ENCODE measurements at regions not wholly inside any gene's neighbourhood (a gene's known extent, or its start where the extent isn't known, plus 50 kb on each side); places are given as distances from the start of the nearest gene placed in this dataset.

- Histone ChIP-seq H3K36me3 (no peaks in the 10 kb centered on the region), H3K27me3 (no peaks in the 10 kb centered on the region), H3K9me3 (replicated peaks) (no peaks in the 10 kb centered on the region), H3K4me1 (peaks cover 26% of the 10 kb centered on the region), H3K27ac (peak overlapping the region; percentile 39), H3K4me3 (no peak overlapping the region)
- peak; percentile 55 to 70 for DNase-seq
Measured at GRCh38 chr6:44053760-44054556, 73.3 kb downstream of the MRPL14 start.

DNA sequence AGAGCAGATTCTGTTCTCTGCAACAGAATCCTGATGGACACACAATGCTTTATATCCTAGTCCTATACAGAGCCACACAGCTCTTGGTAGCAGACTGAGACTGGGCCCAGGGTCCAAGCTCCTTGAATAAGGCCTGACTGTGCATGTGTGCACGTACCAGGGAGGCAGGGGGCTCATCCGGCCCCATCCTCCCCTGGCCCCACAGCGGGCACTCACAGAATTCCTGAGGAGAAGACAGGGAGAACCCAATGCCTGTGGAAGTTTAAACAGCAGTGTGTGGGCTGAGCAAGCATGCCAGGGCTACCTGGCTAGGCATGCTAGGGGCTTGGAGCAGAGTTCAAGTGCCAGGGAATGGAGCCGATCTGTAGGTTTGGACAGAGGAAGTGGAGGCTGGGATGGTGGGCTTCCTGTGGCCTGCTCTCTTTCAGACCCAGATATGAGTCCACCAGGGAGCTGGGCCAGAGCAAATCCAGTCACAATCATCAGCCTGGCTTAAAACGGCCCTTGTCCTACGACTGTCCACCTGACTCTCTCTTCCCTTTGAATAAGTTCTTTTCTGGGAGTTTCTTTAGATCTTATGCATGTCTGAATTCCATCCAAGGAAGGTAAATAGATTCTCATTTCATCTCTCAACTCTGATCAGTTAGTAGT is 74.0 kb downstream of the MRPL14 start:
- Histone ChIP-seq H3K27ac (no peak overlapping the region), H3K9me3 (replicated peaks) (no peaks in the 10 kb centered on the region), H3K4me1 (peaks cover 25% of the 10 kb centered on the region), H3K27me3 (no peaks in the 10 kb centered on the region), H3K36me3 (no peaks in the 10 kb centered on the region), H3K4me3 (no peak overlapping the region)
- DNase-seq, result no peak

DNA sequence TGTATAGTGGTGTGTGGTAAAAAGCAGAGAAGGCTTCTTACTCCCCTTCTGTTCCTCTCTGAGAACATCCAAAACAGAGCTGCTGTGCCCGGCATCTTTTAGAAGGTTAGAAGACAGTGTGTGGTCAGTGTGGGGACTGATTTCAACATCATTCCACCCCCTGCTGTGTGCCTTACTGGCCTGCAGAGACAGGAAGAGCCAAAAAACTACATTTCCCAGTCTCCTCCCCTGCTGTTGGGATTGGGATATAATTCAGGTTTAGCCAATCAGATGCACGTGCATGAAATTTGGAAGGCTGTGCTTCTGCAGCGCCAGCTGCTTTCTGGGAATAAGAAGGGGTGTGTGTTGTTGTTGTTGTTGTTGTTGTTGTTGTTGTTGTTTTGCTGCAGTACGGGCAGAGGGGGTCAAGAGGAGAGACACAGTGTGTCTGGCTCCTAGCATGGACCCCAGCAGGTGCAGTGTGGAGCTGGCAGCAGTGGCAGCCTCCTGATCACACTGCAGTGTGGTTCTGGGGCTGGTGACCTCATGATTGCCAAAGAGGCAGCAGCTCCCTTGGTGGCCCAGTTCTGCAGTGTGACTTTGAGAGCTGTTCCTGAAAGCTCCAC is 74.7 kb downstream of the MRPL14 start:
- peak in 1 of 2 experiments; percentile 40 for DNase-seq
- H3K9me3 ChIP-seq (replicated peaks), result no peaks in the 10 kb centered on the region
- no peaks in the 10 kb centered on the region for H3K27me3 ChIP-seq
- H3K4me3 ChIP-seq, result no peak overlapping the region
- peaks cover 22% of the 10 kb centered on the region for H3K4me1 ChIP-seq
- H3K36me3 ChIP-seq, result no peaks in the 10 kb centered on the region
- H3K27ac ChIP-seq, result no peak overlapping the region

DNA sequence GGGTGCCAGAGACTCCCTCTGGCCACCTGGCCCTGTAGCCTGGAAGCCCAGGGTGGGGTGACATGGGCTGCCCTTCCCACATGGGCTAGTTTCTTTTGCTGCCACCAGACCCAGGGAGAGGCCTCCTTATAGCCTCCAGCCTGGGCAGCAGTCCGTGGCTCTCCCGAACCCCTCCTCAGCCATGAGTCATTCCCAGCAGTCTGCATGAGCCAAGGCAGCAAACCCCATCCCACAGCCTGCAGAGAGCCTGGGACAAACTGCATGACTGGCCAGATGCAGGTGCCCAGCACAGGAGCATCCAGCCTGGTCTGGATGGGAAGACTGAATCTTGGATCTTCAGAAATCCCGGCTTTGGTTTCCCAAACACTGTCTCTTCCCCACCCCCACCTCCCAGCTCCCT is 75.7 kb downstream of the MRPL14 start:
- Histone ChIP-seq H3K4me3 (no peak overlapping the region), H3K27ac (no peak overlapping the region), H3K4me1 (peaks cover 22% of the 10 kb centered on the region), H3K9me3 (replicated peaks) (no peaks in the 10 kb centered on the region), H3K27me3 (no peaks in the 10 kb centered on the region), H3K36me3 (no peaks in the 10 kb centered on the region)
- no peak for DNase-seq

DNA sequence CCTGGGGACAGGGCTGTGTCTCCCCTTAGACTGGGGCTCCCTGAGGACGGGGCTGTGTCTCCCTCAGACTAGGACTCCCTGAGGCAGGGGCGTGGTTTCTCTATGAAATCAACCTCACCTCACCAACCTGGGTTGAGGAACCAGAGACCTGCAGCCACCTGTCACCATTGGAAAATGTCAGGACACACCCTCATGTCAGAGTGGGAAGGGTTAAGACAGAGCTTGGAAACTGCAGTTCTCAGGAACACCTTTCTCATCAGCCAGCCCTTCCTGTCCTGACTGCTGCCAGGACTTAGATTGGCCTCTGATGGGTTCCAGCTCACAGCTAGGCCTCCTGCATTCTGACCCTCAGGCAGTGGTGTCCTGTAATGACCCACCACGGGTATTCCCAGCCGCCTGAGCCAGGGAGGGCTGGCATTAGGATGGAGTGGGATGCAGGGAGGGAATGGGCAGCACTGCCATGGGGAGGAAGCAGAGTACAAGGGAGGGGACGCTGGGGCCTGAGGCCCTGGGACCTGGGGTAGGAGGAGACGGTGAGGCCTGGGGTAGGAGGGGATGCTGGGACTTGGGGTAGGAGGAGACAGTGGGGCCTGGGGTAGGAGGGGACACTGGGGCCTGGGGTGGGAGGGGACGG is 76.3 kb downstream of the MRPL14 start:
- DNase-seq, result no peak
- H3K27me3 ChIP-seq, result no peaks in the 10 kb centered on the region
- H3K4me3 ChIP-seq, result no peak overlapping the region
- H3K36me3 ChIP-seq, result no peaks in the 10 kb centered on the region
- peaks cover 22% of the 10 kb centered on the region for H3K4me1 ChIP-seq
- H3K9me3 ChIP-seq (replicated peaks), result no peaks in the 10 kb centered on the region
- H3K27ac ChIP-seq, result no peak overlapping the region

GRCh38 chr6:44049989-44050871 is 77.0 kb downstream of the MRPL14 start:
- H3K27me3 ChIP-seq, result no peaks in the 10 kb centered on the region
- H3K4me1 ChIP-seq, result peaks cover 21% of the 10 kb centered on the region
- no peak overlapping the region for H3K4me3 ChIP-seq
- H3K27ac ChIP-seq, result no peak overlapping the region
- H3K36me3 ChIP-seq, result no peaks in the 10 kb centered on the region
- DNase-seq, result no peak
- no peaks in the 10 kb centered on the region for H3K9me3 ChIP-seq (replicated peaks)

DNA sequence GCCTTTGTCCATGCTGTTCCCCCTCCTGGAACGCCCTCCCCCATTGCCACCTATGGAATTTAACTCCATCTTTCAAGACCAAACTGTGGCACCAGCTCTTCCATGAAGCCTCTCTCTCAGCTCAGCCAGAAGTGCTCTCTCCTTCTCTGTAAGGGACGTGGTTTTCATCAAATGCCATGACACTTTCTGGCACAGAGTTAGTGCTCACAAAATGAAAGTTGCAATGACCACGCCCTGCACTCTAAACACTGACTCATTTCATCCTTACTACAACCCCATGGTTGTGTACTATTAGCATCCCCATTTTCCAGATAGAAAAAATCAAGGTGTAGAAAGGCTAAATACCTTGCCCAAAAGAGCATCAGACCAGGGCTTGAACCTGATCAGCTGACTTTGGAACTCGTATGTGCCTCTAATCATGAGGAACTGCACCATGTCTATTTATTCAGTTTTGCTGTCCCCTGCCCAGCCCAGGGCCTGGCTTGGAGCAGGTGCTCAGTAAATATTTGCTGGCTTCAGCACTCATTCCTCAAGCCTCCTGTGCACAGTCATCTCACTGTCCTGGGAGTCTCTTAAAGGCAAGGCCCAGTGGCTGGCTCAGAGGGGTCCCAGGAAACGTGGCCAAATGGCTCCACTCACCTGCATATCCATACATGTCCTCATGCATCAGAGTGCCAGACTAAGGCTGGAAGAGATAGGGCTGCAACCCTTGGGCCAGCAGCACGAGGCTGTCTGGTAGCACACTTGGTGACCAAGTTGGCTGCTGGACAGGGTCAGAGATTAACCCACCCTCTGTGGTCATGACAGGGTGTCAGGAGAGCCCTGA is 77.9 kb downstream of the MRPL14 start:
- no peak for DNase-seq
- Histone ChIP-seq H3K4me3 (no peak overlapping the region), H3K27me3 (no peaks in the 10 kb centered on the region), H3K9me3 (replicated peaks) (no peaks in the 10 kb centered on the region), H3K36me3 (no peaks in the 10 kb centered on the region), H3K4me1 (peaks cover 13% of the 10 kb centered on the region), H3K27ac (no peak overlapping the region)

GRCh38 chr6:44048277-44048676 is 79.0 kb downstream of the MRPL14 start:
- Histone ChIP-seq H3K27ac (no peak overlapping the region), H3K27me3 (no peaks in the 10 kb centered on the region), H3K36me3 (no peaks in the 10 kb centered on the region), H3K4me1 (peaks cover 13% of the 10 kb centered on the region), H3K9me3 (replicated peaks) (no peaks in the 10 kb centered on the region), H3K4me3 (no peak overlapping the region)
- DNase-seq, result no peak

DNA sequence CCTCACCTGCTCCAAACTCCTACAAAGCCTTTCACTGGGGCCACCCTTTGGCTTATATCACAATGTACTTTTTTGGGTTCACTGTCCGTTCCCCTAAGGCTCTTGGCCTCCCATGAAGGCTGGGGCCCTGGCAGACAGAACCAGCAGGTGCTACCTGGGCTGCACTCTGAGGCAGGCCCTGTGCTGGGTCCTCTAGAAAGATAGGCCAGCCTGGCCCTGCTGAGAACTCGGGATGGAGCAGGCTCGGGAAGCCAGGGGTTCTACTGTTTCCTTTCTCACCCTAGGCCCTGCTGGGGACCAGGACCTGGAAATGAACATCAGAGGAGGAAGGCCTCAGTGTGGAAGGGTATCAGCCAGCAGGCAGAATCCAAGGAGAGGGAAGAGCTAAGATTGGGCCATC is 79.5 kb downstream of the MRPL14 start:
- no peaks in the 10 kb centered on the region for H3K27me3 ChIP-seq
- H3K27ac ChIP-seq, result no peak overlapping the region
- no peak for DNase-seq
- no peaks in the 10 kb centered on the region for H3K36me3 ChIP-seq
- no peak overlapping the region for H3K4me3 ChIP-seq
- H3K9me3 ChIP-seq (replicated peaks), result no peaks in the 10 kb centered on the region
- peaks cover 16% of the 10 kb centered on the region for H3K4me1 ChIP-seq

DNA sequence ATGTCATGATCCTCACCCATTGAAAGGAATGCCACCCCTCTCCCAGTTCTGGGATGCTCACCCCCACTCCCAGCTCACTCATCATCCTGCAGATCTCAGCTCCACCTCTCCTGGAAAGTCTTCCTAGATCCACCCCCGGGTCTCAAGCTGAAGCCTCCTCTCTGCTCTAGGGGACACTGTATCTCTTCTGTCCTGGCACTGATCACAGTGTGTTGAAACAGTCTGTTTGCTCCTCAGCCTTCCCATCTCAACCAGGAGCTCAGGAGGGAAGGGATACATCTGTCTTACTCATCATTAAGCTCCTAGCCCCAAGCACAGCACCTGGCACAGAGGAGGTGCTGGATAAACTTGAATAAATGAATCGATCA is 80.1 kb downstream of the MRPL14 start:
- Histone ChIP-seq H3K4me3 (no peak overlapping the region), H3K27ac (no peak overlapping the region), H3K36me3 (no peaks in the 10 kb centered on the region), H3K9me3 (replicated peaks) (no peaks in the 10 kb centered on the region), H3K27me3 (no peaks in the 10 kb centered on the region), H3K4me1 (peaks cover 18% of the 10 kb centered on the region)
- no peak for DNase-seq

GRCh38 chr6:44046516-44047178 is 80.6 kb downstream of the MRPL14 start:
- Histone ChIP-seq H3K4me1 (peaks cover 22% of the 10 kb centered on the region), H3K27me3 (no peaks in the 10 kb centered on the region), H3K36me3 (no peaks in the 10 kb centered on the region), H3K9me3 (replicated peaks) (no peaks in the 10 kb centered on the region), H3K27ac (no peak overlapping the region), H3K4me3 (no peak overlapping the region)
- DNase-seq, result no peak

DNA sequence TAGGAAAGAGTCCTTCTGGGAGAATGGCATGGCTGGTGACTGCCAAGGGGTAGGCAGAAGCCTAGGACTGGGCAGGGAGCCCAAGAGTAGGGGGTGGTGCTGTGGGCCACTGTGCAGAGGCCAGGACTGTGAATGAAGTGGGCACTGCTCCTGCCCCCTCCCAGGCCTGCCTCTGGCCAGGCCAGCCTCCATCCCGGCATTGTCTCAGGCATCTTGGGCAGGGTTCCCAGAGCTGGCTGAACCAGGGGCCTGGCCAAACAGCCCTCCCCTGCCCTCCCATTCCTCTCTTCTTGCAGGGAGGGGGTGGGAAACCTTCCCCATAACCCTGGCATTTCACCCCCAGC is 81.6 kb downstream of the MRPL14 start:
- Histone ChIP-seq H3K27ac (no peak overlapping the region), H3K4me3 (no peak overlapping the region), H3K4me1 (peaks cover 28% of the 10 kb centered on the region), H3K36me3 (no peaks in the 10 kb centered on the region), H3K9me3 (replicated peaks) (no peaks in the 10 kb centered on the region), H3K27me3 (no peaks in the 10 kb centered on the region)
- no peak for DNase-seq

- no peak overlapping the region for H3K4me3 ChIP-seq
- H3K27me3 ChIP-seq, result no peaks in the 10 kb centered on the region
- H3K4me1 ChIP-seq, result peaks cover 28% of the 10 kb centered on the region
- DNase-seq, result no peak
- H3K27ac ChIP-seq, result no peak overlapping the region
- H3K36me3 ChIP-seq, result no peaks in the 10 kb centered on the region
- H3K9me3 ChIP-seq (replicated peaks), result no peaks in the 10 kb centered on the region
Measured at GRCh38 chr6:44044940-44045671, 82.1 kb downstream of the MRPL14 start.
